ENCODE measurements at regions not wholly inside any gene's neighbourhood (a gene's known extent, or its start where the extent isn't known, plus 50 kb on each side); places are given as distances from the start of the nearest gene placed in this dataset.

DNA sequence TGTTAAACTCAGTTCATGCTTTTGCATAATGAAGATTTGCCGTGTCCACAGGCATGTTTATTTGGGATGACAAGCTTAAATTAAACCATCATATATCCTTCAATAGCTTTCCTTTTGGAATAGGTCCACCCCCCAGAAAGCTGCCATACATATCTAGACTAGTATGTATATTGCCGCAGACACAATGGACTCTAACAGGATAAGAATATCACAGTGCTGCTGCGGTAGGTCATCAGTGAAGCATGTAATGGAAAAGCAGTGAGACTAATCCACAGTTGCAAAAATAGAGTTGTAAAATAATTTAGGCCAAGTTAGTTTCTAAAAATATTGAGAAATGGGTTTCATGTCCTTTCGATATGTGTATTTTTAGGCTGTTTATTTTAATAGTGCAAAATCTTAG, 819.9 kb upstream of the DPPA4 start:
- no peak overlapping the region for H3K27ac ChIP-seq
- H3K9me3 ChIP-seq (ENCODE audit: low read depth, low read length) = no peaks in the 10 kb centered on the region
- H3K9ac ChIP-seq (ENCODE audit: insufficient read length) = no peak overlapping the region
- no peak for DNase-seq (ENCODE audit: low read depth, low spot score)
- TF ChIP-seq EZH2 (IDR thresholded peaks at IDR 0.05) (no peak), FOXP2 (optimal IDR thresholded peaks at IDR 0.05; ENCODE audit: control extremely low read depth, extremely low read length, insufficient read depth) (no peak), POLR2AphosphoS5 (IDR thresholded peaks at IDR 0.05; ENCODE audit: borderline replicate concordance, low read depth, low read length) (no peak)
- H3K36me3 ChIP-seq (ENCODE audit: insufficient read depth, low read length) = no peaks in the 10 kb centered on the region
- H3K4me3 ChIP-seq = no peak overlapping the region

DNA sequence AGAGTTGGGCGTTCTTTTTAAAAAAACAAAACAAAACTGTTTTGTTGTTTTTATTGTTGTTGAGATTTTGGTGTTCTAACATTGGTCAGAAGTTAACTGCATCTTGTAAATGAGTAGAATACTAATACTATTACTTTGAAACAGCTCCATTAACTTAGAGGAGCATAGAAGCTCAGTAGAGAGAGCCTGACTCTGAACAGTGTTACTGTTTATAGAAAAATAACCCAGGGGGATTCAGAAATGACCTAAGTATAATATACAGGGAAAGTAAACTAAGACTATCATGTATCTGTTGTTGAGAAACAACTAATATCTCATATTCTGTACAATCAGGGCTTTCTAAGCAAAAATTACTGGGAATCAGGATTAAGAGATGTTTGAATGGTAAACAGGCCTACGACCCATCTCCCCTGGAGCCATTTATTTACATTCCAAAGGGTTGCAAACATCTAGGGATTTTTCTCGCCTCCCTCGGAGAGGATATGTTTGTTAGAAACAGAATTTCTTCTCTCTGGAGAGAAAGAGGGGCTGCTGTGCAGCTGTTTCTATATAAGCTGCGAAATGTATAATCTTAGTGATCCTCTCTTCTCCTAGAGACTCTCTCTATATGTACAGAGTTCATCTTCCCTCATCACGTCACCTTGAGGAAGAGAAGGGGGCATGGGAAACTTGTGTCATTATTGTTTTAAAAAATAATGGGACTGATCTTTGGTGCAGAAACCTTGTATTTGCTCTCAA, 827.5 kb upstream of the DPPA4 start:
- Histone ChIP-seq H3K9ac (ENCODE audit: insufficient read length) (no peak overlapping the region), H3K9me3 (ENCODE audit: low read depth, low read length) (no peaks in the 10 kb centered on the region), H3K27ac (no peak overlapping the region), H3K36me3 (ENCODE audit: insufficient read depth, low read length) (no peaks in the 10 kb centered on the region), H3K4me3 (no peak overlapping the region)
- TF ChIP-seq POLR2AphosphoS5 (IDR thresholded peaks at IDR 0.05; ENCODE audit: borderline replicate concordance, low read depth, low read length) (no peak), EZH2 (IDR thresholded peaks at IDR 0.05) (no peak), FOXP2 (optimal IDR thresholded peaks at IDR 0.05; ENCODE audit: control extremely low read depth, extremely low read length, insufficient read depth) (no peak)
- DNase-seq (ENCODE audit: low read depth, low spot score) = no peak

DNA sequence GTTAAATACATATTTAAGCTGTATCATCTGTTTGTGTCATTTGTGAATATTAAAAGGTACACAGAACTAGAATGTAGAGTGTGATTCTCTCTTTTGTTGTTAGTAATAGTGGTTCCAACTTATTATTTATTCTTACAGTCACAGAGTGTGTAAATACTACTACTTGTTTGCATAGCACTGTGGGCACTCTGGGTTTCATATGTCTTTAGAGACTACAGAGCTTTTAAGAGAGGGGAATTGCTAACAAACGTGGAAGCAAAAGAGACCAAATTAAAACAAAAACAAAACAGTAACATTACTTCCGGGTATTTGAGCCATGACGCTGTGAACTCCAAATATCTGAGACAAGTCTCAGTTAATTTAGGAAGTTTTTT, 828.0 kb upstream of the DPPA4 start:
- Histone ChIP-seq H3K27ac (no peak overlapping the region), H3K9ac (ENCODE audit: insufficient read length) (no peak overlapping the region), H3K4me3 (no peak overlapping the region), H3K9me3 (ENCODE audit: low read depth, low read length) (no peaks in the 10 kb centered on the region), H3K36me3 (ENCODE audit: insufficient read depth, low read length) (no peaks in the 10 kb centered on the region)
- DNase-seq (ENCODE audit: low read depth, low spot score) = no peak
- TF ChIP-seq EZH2 (IDR thresholded peaks at IDR 0.05) (no peak), POLR2AphosphoS5 (IDR thresholded peaks at IDR 0.05; ENCODE audit: borderline replicate concordance, low read depth, low read length) (no peak), FOXP2 (optimal IDR thresholded peaks at IDR 0.05; ENCODE audit: control extremely low read depth, extremely low read length, insufficient read depth) (no peak)

DNA sequence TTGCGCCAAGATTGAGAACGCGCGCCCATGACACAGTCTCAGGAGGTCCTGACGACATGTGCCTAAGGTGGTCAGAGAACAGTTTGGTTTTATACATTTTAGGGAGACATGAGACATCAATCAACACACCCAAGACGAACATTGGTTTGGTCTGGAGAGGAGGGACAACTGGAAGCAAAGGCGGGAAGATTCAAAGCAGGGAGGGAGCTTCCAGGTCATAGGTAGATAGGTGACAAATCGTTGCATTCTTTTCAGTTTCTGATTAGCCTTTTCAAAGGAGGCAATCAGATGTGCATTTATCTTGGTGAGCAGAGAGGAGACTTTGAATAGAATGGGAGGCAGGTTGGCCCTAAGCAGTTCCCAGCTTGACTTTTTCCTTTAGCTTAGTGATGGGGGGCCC, 828.4 kb upstream of the DPPA4 start:
- TF ChIP-seq FOXP2 (optimal IDR thresholded peaks at IDR 0.05; ENCODE audit: control extremely low read depth, extremely low read length, insufficient read depth) = no peak
- TF ChIP-seq POLR2AphosphoS5 (IDR thresholded peaks at IDR 0.05; ENCODE audit: borderline replicate concordance, low read depth, low read length) = no peak
- no peak for TF ChIP-seq EZH2 (IDR thresholded peaks at IDR 0.05)
- H3K9ac ChIP-seq (ENCODE audit: insufficient read length) = no peak overlapping the region

DNA sequence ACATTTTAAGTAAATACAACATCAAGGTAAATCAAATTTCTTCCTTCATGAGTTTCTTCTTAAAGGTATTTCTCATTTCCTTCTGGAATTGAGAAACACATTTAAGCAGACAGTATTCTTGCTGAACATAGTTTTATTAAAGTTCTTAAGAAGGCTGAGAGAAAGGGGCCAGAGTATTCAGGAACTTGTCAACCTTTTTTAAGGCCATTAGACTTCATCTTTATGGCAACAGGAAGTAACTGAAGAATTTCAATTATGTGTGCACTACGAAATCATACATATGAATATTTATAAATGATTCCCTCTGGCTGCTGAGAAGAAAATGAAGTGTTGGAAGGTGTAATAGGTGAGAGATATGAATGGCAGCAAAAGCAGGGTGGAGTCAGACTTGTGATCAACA, 829.4 kb upstream of the DPPA4 start:
- Histone ChIP-seq H3K27ac (peak overlapping the region; percentile 56; the same call in 1 of the 2 replicates), H3K9me3 (ENCODE audit: low read depth, low read length) (no peaks in the 10 kb centered on the region)

More for the DNA sequence above, 828.4 kb upstream of the DPPA4 start:
- no peaks in the 10 kb centered on the region for H3K9me3 ChIP-seq (ENCODE audit: low read depth, low read length)
- H3K4me3 ChIP-seq = no peak overlapping the region
- H3K27ac ChIP-seq = no peak overlapping the region
- no peaks in the 10 kb centered on the region for H3K36me3 ChIP-seq (ENCODE audit: insufficient read depth, low read length)
- DNase-seq (ENCODE audit: low read depth, low spot score) = no peak

DNA sequence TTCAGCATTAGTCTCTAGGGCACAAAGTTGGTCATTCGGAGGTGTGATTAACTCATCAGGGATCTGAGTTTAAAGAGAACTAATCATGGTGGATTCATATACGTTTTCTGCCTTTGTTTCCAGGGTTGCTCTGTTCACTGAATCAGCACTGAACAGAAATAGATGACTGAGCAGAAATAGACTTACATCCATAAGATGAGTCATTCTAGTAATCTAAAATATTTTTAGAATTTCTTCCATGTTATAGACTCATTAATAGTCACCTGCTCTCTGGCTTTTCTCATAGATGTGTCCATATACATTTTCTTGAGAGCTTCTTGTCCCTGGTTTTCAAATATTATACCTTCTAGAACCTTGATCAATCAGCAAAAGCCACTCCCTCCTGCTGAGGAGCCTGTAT, 837.6 kb upstream of the DPPA4 start:
- H3K27ac ChIP-seq = no peak overlapping the region
- H3K4me3 ChIP-seq = no peak overlapping the region
- TF ChIP-seq EZH2 (IDR thresholded peaks at IDR 0.05) = no peak
- H3K36me3 ChIP-seq (ENCODE audit: insufficient read depth, low read length) = no peaks in the 10 kb centered on the region
- no peaks in the 10 kb centered on the region for H3K9me3 ChIP-seq (ENCODE audit: low read depth, low read length)
- DNase-seq (ENCODE audit: low read depth, low spot score) = no peak
- no peak overlapping the region for H3K9ac ChIP-seq (ENCODE audit: insufficient read length)

More for the DNA sequence above, 829.4 kb upstream of the DPPA4 start:
- peak; percentile 75 for DNase-seq (ENCODE audit: low read depth, low spot score)
- Histone ChIP-seq H3K4me3 (no peak overlapping the region), H3K36me3 (ENCODE audit: insufficient read depth, low read length) (no peaks in the 10 kb centered on the region), H3K9ac (ENCODE audit: insufficient read length) (no peak overlapping the region)
- TF ChIP-seq EZH2 (IDR thresholded peaks at IDR 0.05) (no peak), FOXP2 (optimal IDR thresholded peaks at IDR 0.05; ENCODE audit: control extremely low read depth, extremely low read length, insufficient read depth) (no peak), POLR2AphosphoS5 (IDR thresholded peaks at IDR 0.05; ENCODE audit: borderline replicate concordance, low read depth, low read length) (no peak)

DNA sequence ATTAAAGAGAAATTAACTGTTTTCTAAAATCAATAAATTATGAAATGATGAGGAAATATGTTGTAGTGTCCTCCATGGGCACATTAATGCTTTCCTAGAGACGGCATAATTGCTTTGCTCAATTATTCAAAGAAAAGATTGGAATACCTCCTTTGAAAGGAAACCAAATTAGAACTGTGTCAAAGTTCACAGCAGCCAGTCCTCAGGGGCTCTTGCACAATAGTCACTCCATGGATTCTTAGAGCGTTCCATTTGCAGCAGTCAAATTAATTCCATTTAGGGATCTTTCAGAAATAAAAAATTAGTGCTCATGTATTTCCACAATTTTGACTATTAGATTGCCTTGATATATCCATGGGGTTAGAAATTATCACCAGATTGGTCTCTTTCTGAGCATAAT, 841.6 kb upstream of the DPPA4 start:
- Histone ChIP-seq H3K27ac (no peak overlapping the region), H3K4me3 (no peak overlapping the region), H3K9ac (ENCODE audit: insufficient read length) (no peak overlapping the region), H3K36me3 (ENCODE audit: insufficient read depth, low read length) (no peaks in the 10 kb centered on the region), H3K9me3 (ENCODE audit: low read depth, low read length) (no peaks in the 10 kb centered on the region)
- DNase-seq (ENCODE audit: low read depth, low spot score) = no peak
- TF ChIP-seq EZH2 (IDR thresholded peaks at IDR 0.05) (no peak), FOXP2 (optimal IDR thresholded peaks at IDR 0.05; ENCODE audit: control extremely low read depth, extremely low read length, insufficient read depth) (no peak), POLR2AphosphoS5 (IDR thresholded peaks at IDR 0.05; ENCODE audit: borderline replicate concordance, low read depth, low read length) (no peak)

DNA sequence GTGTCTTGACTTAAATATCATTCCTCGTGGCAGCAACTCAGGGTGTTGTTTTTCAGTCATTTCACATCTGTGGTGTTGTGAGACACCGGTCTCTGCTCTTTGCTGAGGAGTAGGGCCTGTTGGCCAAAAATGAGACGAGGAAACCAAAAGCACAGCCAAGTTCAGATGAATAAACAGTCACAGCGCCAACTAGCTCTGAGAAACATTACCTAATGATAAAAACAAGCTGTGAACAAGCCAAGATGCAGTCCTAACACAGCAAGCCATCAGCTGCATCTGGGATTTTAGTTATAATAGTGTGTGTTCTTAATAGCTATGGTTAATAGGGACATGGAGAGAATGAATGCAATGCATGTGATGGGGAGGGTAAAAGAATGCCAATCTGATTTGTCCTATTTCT, 843.4 kb upstream of the DPPA4 start:
- Histone ChIP-seq H3K9ac (ENCODE audit: insufficient read length) (no peak overlapping the region), H3K27ac (no peak overlapping the region), H3K4me3 (no peak overlapping the region), H3K9me3 (ENCODE audit: low read depth, low read length) (no peaks in the 10 kb centered on the region), H3K36me3 (ENCODE audit: insufficient read depth, low read length) (no peaks in the 10 kb centered on the region)
- no peak for TF ChIP-seq FOXP2 (optimal IDR thresholded peaks at IDR 0.05; ENCODE audit: control extremely low read depth, extremely low read length, insufficient read depth)
- no peak for TF ChIP-seq EZH2 (IDR thresholded peaks at IDR 0.05)
- no peak for TF ChIP-seq POLR2AphosphoS5 (IDR thresholded peaks at IDR 0.05; ENCODE audit: borderline replicate concordance, low read depth, low read length)
- no peak for DNase-seq (ENCODE audit: low read depth, low spot score)

DNA sequence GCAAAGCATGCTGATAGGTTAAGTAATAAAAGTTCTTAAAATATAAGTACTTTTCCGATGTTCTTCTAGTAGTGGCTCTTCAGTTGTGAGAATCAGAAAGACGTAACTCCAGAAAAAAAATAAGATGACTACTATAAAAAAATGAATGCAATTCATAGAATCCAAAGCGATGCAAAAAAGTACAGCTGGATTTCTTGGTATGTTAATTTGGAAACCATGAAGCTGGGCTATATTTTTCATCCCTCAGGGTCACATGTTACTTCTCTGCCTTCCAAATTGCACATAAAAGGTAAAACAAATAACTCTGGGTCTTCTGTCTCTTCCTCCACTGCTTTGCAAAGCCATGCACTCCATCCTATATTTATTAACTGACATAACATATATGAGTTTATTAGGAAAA, 843.9 kb upstream of the DPPA4 start:
- H3K36me3 ChIP-seq (ENCODE audit: insufficient read depth, low read length) = no peaks in the 10 kb centered on the region
- H3K9me3 ChIP-seq (ENCODE audit: low read depth, low read length) = no peaks in the 10 kb centered on the region
- no peak overlapping the region for H3K4me3 ChIP-seq
- H3K9ac ChIP-seq (ENCODE audit: insufficient read length) = no peak overlapping the region
- H3K27ac ChIP-seq = no peak overlapping the region
- TF ChIP-seq FOXP2 (optimal IDR thresholded peaks at IDR 0.05; ENCODE audit: control extremely low read depth, extremely low read length, insufficient read depth) (no peak), EZH2 (IDR thresholded peaks at IDR 0.05) (no peak), POLR2AphosphoS5 (IDR thresholded peaks at IDR 0.05; ENCODE audit: borderline replicate concordance, low read depth, low read length) (no peak)
- no peak for DNase-seq (ENCODE audit: low read depth, low spot score)

Data from SK-N-MC (cell line).